Liver (tissue), 7 donors: ENCODE measurements at regions not wholly inside any gene's neighbourhood (a gene's known extent, or its start where the extent isn't known, plus 50 kb on each side); places are given as distances from the start of the nearest gene placed in this dataset.

Source experiments
- DNase-seq: peaks from one replicate; pipeline ENCODE4 v3.0.0-alpha.2; 2017; ENCODE audit warnings: low spot score
- H3K27ac ChIP-seq, 2 donors: one replicate each; pipeline ENCODE4 v1.7.0; 2013; ENCODE audit warnings: inconsistent platforms in 2 of 2, low read length in 2 of 2, control low read depth in 1 of 2, low read depth in 1 of 2, mild to moderate bottlenecking in 1 of 2
- H3K27me3 ChIP-seq, 4 donors: one replicate each; pipeline versions ENCODE4 v1.6.1 to v1.7.0; 2013; ENCODE audit warnings: low read length in 3 of 4, inconsistent platforms in 1 of 4, mild to moderate bottlenecking in 1 of 4, moderate library complexity in 1 of 4; ENCODE audit not compliant: control insufficient read depth in 4 of 4, insufficient read depth in 4 of 4
- H3K36me3 ChIP-seq, 4 donors: one replicate each; pipeline versions ENCODE4 v1.6.1 to v1.7.0; 2013; ENCODE audit warnings: low read length in 3 of 4, mild to moderate bottlenecking in 3 of 4, low read depth in 1 of 4, moderate library complexity in 1 of 4; ENCODE audit not compliant: control insufficient read depth in 4 of 4, insufficient read depth in 3 of 4
- H3K4me1 ChIP-seq, 4 donors: one replicate each; pipeline versions ENCODE4 v1.6.1 to v1.7.0; 2013; ENCODE audit warnings: low read length in 3 of 4, mild to moderate bottlenecking in 3 of 4, moderate library complexity in 1 of 4; ENCODE audit not compliant: control insufficient read depth in 4 of 4, insufficient read depth in 4 of 4
- H3K4me3 ChIP-seq, 3 donors: one replicate each; pipeline versions ENCODE4 v1.6.1 to v1.7.0; 2013; ENCODE audit warnings: low read length in 3 of 3, control low read depth in 1 of 3, low read depth in 1 of 3, mild to moderate bottlenecking in 1 of 3
- H3K9ac ChIP-seq, 2 donors: one replicate each; pipeline ENCODE4 v1.7.0; 2013; ENCODE audit warnings: low read length in 2 of 2, mild to moderate bottlenecking in 2 of 2, moderate library complexity in 2 of 2, control low read depth in 1 of 2, low read depth in 1 of 2
- H3K9me3 ChIP-seq, 4 donors: one replicate each; pipeline versions ENCODE4 v1.6.1 to v1.7.0; 2013; ENCODE audit warnings: low read length in 3 of 4; ENCODE audit not compliant: control insufficient read depth in 4 of 4
- ATF3 ChIP-seq: IDR thresholded peaks from 2 replicates; pipeline ENCODE4 v1.6.1; 2016; ENCODE audit warnings: antibody characterized with exemption
- EGR1 ChIP-seq, 2 donors: IDR thresholded peaks; 2 replicates each; pipeline ENCODE4 v1.6.1; 2016 to 2018; ENCODE audit warnings: antibody characterized with exemption in 2 of 2, low read depth in 2 of 2
- FOXA1 ChIP-seq: IDR thresholded peaks from 2 replicates; pipeline ENCODE4 v1.6.1; 2016; ENCODE audit warnings: antibody characterized with exemption
- FOXA2 ChIP-seq: IDR thresholded peaks from 2 replicates; pipeline ENCODE4 v1.6.1; 2016; ENCODE audit warnings: antibody characterized with exemption
- GABPA ChIP-seq, 2 donors: IDR thresholded peaks in 1 of 2; conservative IDR thresholded peaks in 1 of 2; 2 replicates each; pipeline ENCODE4 v1.6.1; 2016; ENCODE audit warnings: antibody characterized with exemption in 2 of 2, mild to moderate bottlenecking in 1 of 2, moderate library complexity in 1 of 2
- HNF4A ChIP-seq, 2 donors: conservative IDR thresholded peaks; 2 replicates each; pipeline ENCODE4 v1.6.1; 2016; ENCODE audit warnings: antibody characterized with exemption in 2 of 2, mild to moderate bottlenecking in 2 of 2
- HNF4G ChIP-seq: IDR thresholded peaks from 2 replicates; pipeline ENCODE4 v1.6.1; 2016; ENCODE audit warnings: antibody characterized with exemption
- JUND ChIP-seq, 2 donors: IDR thresholded peaks; 2 replicates each; pipeline ENCODE4 v1.6.1; 2016; ENCODE audit warnings: antibody characterized with exemption in 2 of 2
- NR2F2 ChIP-seq: IDR thresholded peaks from 2 replicates; pipeline ENCODE4 v1.6.1; 2016; ENCODE audit warnings: antibody characterized with exemption
- RAD21 ChIP-seq, 2 donors: IDR thresholded peaks; 2 replicates each; pipeline ENCODE4 v1.6.1; 2016; ENCODE audit warnings: antibody characterized with exemption in 2 of 2, mild to moderate bottlenecking in 2 of 2
- REST ChIP-seq: IDR thresholded peaks from 2 replicates; pipeline ENCODE4 v1.6.1; 2016; ENCODE audit warnings: antibody characterized with exemption, mild to moderate bottlenecking
- RXRA ChIP-seq, 2 donors: IDR thresholded peaks; 2 replicates each; pipeline ENCODE4 v1.6.1; 2017 to 2018; ENCODE audit warnings: antibody characterized with exemption in 2 of 2, mild to moderate bottlenecking in 1 of 2
- SP1 ChIP-seq: IDR thresholded peaks from 2 replicates; pipeline ENCODE4 v1.6.1; 2018; ENCODE audit warnings: antibody characterized with exemption, mild to moderate bottlenecking
- TAF1 ChIP-seq: conservative IDR thresholded peaks from 2 replicates; pipeline ENCODE4 v1.6.1; 2016; ENCODE audit warnings: antibody characterized with exemption, mild to moderate bottlenecking
- WGBS: extraction: QIAGEN DNeasy Blood & Tissue Kit; methylation state at CpG from one replicate; pipeline ENCODE4 v1.1.7; 2013; 5-methylcytosine and 5-hydroxymethylcytosine counted together
- TF ChIP-seq, protein P1 (sequence below): IDR thresholded peaks from 2 replicates; pipeline ENCODE4 v1.6.1; 2016; ENCODE audit warnings: antibody characterized with exemption
- TF ChIP-seq, protein P2 (sequence below): IDR thresholded peaks from 2 replicates; pipeline ENCODE4 v1.6.1; 2016; ENCODE audit warnings: antibody characterized with exemption
- donor health status: healthy.
- donor health status: healthy.
- donor health status: healthy.
- donor health status: healthy.

DNA sequence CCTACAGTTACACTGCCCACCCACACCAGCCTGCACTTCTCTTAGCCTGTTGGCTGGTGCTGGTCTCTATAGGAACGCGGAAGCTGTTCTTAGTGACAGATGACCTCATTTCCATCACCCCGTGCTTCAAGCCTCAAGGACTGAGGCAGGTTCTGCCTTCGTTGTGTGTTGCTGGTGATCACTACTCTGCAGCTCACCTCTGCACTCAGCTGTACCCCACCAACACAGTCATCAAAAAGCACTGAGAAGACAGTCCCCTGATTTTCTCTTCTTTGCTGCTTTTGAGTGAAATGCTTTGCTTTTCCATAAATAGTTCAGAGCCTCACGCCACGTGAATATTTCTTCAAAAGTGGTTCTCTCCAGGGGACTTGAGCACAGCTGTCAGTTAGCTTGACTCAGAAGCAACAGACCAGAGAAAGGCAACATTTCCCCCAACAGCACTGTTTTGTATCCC, 225.7 kb upstream of the CCDC150 start:
- H3K27me3 ChIP-seq = no peaks in the 10 kb centered on the region
- H3K4me1 ChIP-seq = no peaks in the 10 kb centered on the region
- WGBS = 79% methylated on average over 6 of the region's 6 CpGs
- H3K9me3 ChIP-seq = no peaks in the 10 kb centered on the region
- no peak for DNase-seq
- TF ChIP-seq HNF4G = no peak
- no peak for TF ChIP-seq REST
- TF ChIP-seq FOXA2 = no peak
- TF ChIP-seq FOXA1 = no peak
- no peak for TF ChIP-seq RAD21 (IDR thresholded peaks at IDR 0.05)
- TF ChIP-seq JUND (IDR thresholded peaks at IDR 0.05) = no peak
- H3K9ac ChIP-seq = no peak overlapping the region
- H3K27ac ChIP-seq = no peak overlapping the region
- no peaks in the 10 kb centered on the region for H3K36me3 ChIP-seq
- no peak overlapping the region for H3K4me3 ChIP-seq

- DNase-seq = no peak
- Histone ChIP-seq H3K27me3 (no peaks in the 10 kb centered on the region), H3K4me1 (no peaks in the 10 kb centered on the region), H3K36me3 (no peaks in the 10 kb centered on the region), H3K27ac (no peak overlapping the region), H3K9me3 (no peaks in the 10 kb centered on the region), H3K9ac (no peak overlapping the region), H3K4me3 (no peak overlapping the region)
- TF ChIP-seq GABPA (IDR thresholded peaks at IDR 0.05 in 1 of 2, conservative IDR thresholded peaks at IDR 0.05 in 1 of 2) = no peak
- TF ChIP-seq RXRA (IDR thresholded peaks at IDR 0.05) = no peak
- no peak for TF ChIP-seq HNF4A (conservative IDR thresholded peaks at IDR 0.05)
- 65% methylated on average over 5 of the region's 5 CpGs for WGBS
These were observed 224.1 kb upstream of the CCDC150 start for GRCh38 chr2:196415384-196415783.

DNA sequence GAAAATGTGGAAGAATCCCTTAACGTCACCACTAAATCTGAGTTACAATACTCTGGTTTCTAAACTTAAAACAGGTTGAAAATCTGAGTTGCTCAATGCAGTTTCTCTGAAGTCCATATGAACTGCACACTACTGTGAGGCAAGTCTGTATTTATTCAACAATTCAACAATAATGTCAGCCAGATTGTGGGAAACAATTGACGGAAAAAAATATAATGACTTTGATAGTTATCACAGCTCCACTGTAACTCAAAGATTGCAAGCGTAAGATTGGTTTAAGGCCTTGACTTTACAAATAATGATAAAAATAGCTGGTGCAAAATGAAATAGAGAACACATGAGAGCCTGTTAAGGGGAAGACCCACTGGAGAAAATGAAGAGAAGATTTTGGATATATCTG, 219.4 kb upstream of the CCDC150 start:
- Histone ChIP-seq H3K9me3 (no peaks in the 10 kb centered on the region), H3K4me3 (no peak overlapping the region), H3K36me3 (no peaks in the 10 kb centered on the region), H3K27me3 (no peaks in the 10 kb centered on the region), H3K4me1 (no peaks in the 10 kb centered on the region), H3K9ac (no peak overlapping the region), H3K27ac (no peak overlapping the region)
- 94% methylated on average over 3 of the region's 3 CpGs for WGBS
- DNase-seq = no peak
- TF ChIP-seq ATF3 (no peak), FOXA1 (no peak), EGR1 (IDR thresholded peaks at IDR 0.05; ENCODE audit: low read depth in 2 of 2) (no peak), FOXA2 (no peak), SP1 (no peak), HNF4A (conservative IDR thresholded peaks at IDR 0.05) (no peak), HNF4G (no peak), REST (no peak), GABPA (IDR thresholded peaks at IDR 0.05 in 1 of 2, conservative IDR thresholded peaks at IDR 0.05 in 1 of 2) (no peak), TAF1 (no peak), NR2F2 (no peak)
- TF ChIP-seq, protein P1, sequence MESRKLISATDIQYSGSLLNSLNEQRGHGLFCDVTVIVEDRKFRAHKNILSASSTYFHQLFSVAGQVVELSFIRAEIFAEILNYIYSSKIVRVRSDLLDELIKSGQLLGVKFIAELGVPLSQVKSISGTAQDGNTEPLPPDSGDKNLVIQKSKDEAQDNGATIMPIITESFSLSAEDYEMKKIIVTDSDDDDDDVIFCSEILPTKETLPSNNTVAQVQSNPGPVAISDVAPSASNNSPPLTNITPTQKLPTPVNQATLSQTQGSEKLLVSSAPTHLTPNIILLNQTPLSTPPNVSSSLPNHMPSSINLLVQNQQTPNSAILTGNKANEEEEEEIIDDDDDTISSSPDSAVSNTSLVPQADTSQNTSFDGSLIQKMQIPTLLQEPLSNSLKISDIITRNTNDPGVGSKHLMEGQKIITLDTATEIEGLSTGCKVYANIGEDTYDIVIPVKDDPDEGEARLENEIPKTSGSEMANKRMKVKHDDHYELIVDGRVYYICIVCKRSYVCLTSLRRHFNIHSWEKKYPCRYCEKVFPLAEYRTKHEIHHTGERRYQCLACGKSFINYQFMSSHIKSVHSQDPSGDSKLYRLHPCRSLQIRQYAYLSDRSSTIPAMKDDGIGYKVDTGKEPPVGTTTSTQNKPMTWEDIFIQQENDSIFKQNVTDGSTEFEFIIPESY = no peak
- TF ChIP-seq, protein P2, sequence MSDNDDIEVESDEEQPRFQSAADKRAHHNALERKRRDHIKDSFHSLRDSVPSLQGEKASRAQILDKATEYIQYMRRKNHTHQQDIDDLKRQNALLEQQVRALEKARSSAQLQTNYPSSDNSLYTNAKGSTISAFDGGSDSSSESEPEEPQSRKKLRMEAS = no peak
